Uterus (tissue), 2 donors: ENCODE measurements at regions not wholly inside any gene's neighbourhood (a gene's known extent, or its start where the extent isn't known, plus 50 kb on each side); places are given as distances from the start of the nearest gene placed in this dataset.
"Not testable (repeated sequence)": the region's sequence is repeated elsewhere in the genome, so short reads cannot be mapped to it uniquely, and the experiment has no call there.

Experiments used
- POLR2A ChIP-seq, 2 donors: fragments of 450-650 bp; IDR thresholded peaks; one replicate each; pipeline ENCODE4 v1.6.1; 2016; ENCODE audit warnings: antibody characterized with exemption in 2 of 2, mild to moderate bottlenecking in 1 of 2, moderate library complexity in 1 of 2
- TF ChIP-seq, protein P1 (sequence below), 4 experiments: fragments of 200-600 bp in 2 of 4; fragments of 450-650 bp in 2 of 4; sonication (generic) in 2 of 4; IDR thresholded peaks; one replicate each; pipeline ENCODE4 v1.5.1; 2016 to 2019; ENCODE audit warnings: antibody characterized with exemption in 4 of 4, mild to moderate bottlenecking in 2 of 4, moderate library complexity in 1 of 4

DNA sequence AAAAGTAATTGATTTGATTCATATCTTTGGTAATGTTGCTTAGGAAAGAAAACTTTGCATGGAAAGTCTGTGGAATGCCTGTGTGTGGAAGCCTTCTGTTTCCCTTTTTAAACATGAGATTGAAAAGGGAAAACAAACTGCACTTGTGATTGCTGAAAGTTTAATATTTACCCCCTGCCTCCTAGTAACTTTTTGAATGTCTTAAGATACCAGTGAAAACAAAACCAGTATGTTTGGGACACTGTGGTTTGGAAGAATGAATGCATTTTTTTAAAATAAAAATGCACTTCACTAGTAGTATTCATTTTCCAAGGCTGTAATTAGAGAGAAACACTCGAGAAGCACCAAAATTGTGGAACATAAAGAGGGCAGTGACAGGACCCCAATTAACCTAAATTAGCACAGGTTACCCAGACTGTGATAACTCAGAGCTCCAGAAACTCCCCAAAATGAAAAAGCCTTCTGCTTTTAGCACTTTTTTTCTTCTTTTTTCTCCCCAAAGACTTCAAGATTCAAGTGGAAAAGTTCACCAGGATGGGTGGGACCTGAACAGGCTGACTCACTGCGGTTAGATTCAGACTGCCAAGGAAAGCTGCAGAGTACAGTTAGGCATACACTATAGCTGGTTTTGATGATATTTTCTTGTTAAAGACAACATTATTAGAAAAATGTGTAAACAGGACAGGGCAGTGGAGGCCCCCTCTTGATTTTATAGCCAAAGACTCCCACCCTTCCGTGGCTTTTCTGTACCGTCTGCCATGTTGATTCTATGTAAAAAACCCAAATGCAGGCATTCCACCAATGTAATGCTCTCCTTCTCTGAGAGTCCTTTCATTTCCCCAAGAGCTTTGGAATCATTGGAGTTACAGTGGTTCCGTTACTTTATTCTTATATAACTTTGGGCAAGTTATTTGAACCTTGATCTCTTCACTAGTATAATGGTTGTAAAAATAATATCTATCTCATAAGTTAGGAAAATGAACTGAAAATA lies 88.6 kb upstream of the NBPF26 start:
- TF ChIP-seq, protein P1, sequence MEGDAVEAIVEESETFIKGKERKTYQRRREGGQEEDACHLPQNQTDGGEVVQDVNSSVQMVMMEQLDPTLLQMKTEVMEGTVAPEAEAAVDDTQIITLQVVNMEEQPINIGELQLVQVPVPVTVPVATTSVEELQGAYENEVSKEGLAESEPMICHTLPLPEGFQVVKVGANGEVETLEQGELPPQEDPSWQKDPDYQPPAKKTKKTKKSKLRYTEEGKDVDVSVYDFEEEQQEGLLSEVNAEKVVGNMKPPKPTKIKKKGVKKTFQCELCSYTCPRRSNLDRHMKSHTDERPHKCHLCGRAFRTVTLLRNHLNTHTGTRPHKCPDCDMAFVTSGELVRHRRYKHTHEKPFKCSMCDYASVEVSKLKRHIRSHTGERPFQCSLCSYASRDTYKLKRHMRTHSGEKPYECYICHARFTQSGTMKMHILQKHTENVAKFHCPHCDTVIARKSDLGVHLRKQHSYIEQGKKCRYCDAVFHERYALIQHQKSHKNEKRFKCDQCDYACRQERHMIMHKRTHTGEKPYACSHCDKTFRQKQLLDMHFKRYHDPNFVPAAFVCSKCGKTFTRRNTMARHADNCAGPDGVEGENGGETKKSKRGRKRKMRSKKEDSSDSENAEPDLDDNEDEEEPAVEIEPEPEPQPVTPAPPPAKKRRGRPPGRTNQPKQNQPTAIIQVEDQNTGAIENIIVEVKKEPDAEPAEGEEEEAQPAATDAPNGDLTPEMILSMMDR (IDR thresholded peaks at IDR 0.05), result not testable (repeated sequence)
- not testable (repeated sequence) for TF ChIP-seq POLR2A (IDR thresholded peaks at IDR 0.05)
